ENCODE measurements at regions not wholly inside any gene's neighbourhood (a gene's known extent, or its start where the extent isn't known, plus 50 kb on each side); places are given as distances from the start of the nearest gene placed in this dataset.

GRCh38 chr4:128579154-128579853 lies 230.2 kb upstream of the JADE1 start:
- intact Hi-C loops (cut with micrococcal nuclease), result no loop called here

GRCh38 chr4:128574706-128575105 lies 234.8 kb upstream of the JADE1 start:
- no peak overlapping the region for H3K4me3 Mint-ChIP-seq
- H3K36me3 Mint-ChIP-seq, result no peaks in the 10 kb centered on the region
- Histone ChIP-seq H3K4me1 (ENCODE audit: control insufficient read depth, insufficient read depth, low read length) (no peaks in the 10 kb centered on the region), H3K4me3 (ENCODE audit: low read length) (no peak overlapping the region), H3K27ac (ENCODE audit: low read length) (no peak overlapping the region), H3K9me3 (ENCODE audit: control insufficient read depth, insufficient read depth, low read length) (no peaks in the 10 kb centered on the region), H3K36me3 (ENCODE audit: control insufficient read depth, insufficient read depth, low read length) (no peaks in the 10 kb centered on the region), H3K27me3 (ENCODE audit: control insufficient read depth, insufficient read depth, low read length) (no peaks in the 10 kb centered on the region)
- no peaks in the 10 kb centered on the region for H3K9me3 Mint-ChIP-seq
- ATAC-seq (peak in 2 of 3 donors; percentile 64 to 66), DNase-seq (peak; percentile 46 to 76)
- peaks cover 0 to 5% of the 10 kb centered on the region in 2 donors for H3K27me3 Mint-ChIP-seq (ENCODE audit: low read depth in 2 of 2)
- 0% methylated on average over 1 of the region's 3 CpGs for whole genome bisulfite sequencing (ENCODE audit: insufficient coverage)
- no peaks in the 10 kb centered on the region for H3K4me1 Mint-ChIP-seq
- peak; percentile 55 for TF ChIP-seq CTCF (IDR thresholded peaks at IDR 0.05)
- H3K27ac Mint-ChIP-seq, result no peak overlapping the region
- intact Hi-C loops (cut with micrococcal nuclease), result no loop called here

More at GRCh38 chr4:128579154-128579853, 230.2 kb upstream of the JADE1 start:
- no peak overlapping the region for H3K4me3 ChIP-seq (ENCODE audit: low read length)
- H3K36me3 ChIP-seq (ENCODE audit: control insufficient read depth, insufficient read depth, low read length), result no peaks in the 10 kb centered on the region
- ATAC-seq (no peak), DNase-seq (no peak)
- WGBS (ENCODE audit: insufficient coverage), result 63% methylated on average over 3 of the region's 5 CpGs
- no peaks in the 10 kb centered on the region for H3K9me3 Mint-ChIP-seq
- H3K27me3 ChIP-seq (ENCODE audit: control insufficient read depth, insufficient read depth, low read length), result no peaks in the 10 kb centered on the region
- no peaks in the 10 kb centered on the region for H3K9me3 ChIP-seq (ENCODE audit: control insufficient read depth, insufficient read depth, low read length)
- H3K4me3 Mint-ChIP-seq, result no peak overlapping the region
- H3K36me3 Mint-ChIP-seq, result no peaks in the 10 kb centered on the region
- H3K4me1 ChIP-seq (ENCODE audit: control insufficient read depth, insufficient read depth, low read length), result no peaks in the 10 kb centered on the region
- TF ChIP-seq CTCF (IDR thresholded peaks at IDR 0.05), result no peak
- no peaks in the 10 kb centered on the region for H3K27me3 Mint-ChIP-seq (ENCODE audit: low read depth in 2 of 2)
- H3K4me1 Mint-ChIP-seq, result no peaks in the 10 kb centered on the region
- no peak overlapping the region for H3K27ac Mint-ChIP-seq
- H3K27ac ChIP-seq (ENCODE audit: low read length), result no peak overlapping the region

GRCh38 chr4:128573781-128574508 lies 235.6 kb upstream of the JADE1 start:
- intact Hi-C loops (cut with micrococcal nuclease), result no loop called here
- no peaks in the 10 kb centered on the region for H3K4me1 Mint-ChIP-seq
- Histone ChIP-seq H3K27me3 (ENCODE audit: control insufficient read depth, insufficient read depth, low read length) (no peaks in the 10 kb centered on the region), H3K36me3 (ENCODE audit: control insufficient read depth, insufficient read depth, low read length) (no peaks in the 10 kb centered on the region), H3K4me1 (ENCODE audit: control insufficient read depth, insufficient read depth, low read length) (no peaks in the 10 kb centered on the region), H3K4me3 (ENCODE audit: low read length) (no peak overlapping the region), H3K9me3 (ENCODE audit: control insufficient read depth, insufficient read depth, low read length) (no peaks in the 10 kb centered on the region), H3K27ac (ENCODE audit: low read length) (no peak overlapping the region)
- DNase-seq (no peak), ATAC-seq (no peak)
- H3K9me3 Mint-ChIP-seq, result no peaks in the 10 kb centered on the region
- peaks cover 0 to 5% of the 10 kb centered on the region in 2 donors for H3K27me3 Mint-ChIP-seq (ENCODE audit: low read depth in 2 of 2)
- no peak for TF ChIP-seq CTCF (IDR thresholded peaks at IDR 0.05)
- no peak overlapping the region for H3K27ac Mint-ChIP-seq
- 90% methylated on average over 4 of the region's 4 CpGs for WGBS (ENCODE audit: insufficient coverage)
- no peaks in the 10 kb centered on the region for H3K36me3 Mint-ChIP-seq
- no peak overlapping the region for H3K4me3 Mint-ChIP-seq
